ENCODE measurements at regions not wholly inside any gene's neighbourhood (a gene's known extent, or its start where the extent isn't known, plus 50 kb on each side); places are given as distances from the start of the nearest gene placed in this dataset.

GRCh38 chr10:83673316-83673715 lies 466.0 kb upstream of the GHITM start:
- TF ChIP-seq CTCF (IDR thresholded peaks at IDR 0.05; ENCODE audit: control extremely low read depth in 1 of 3, insufficient read depth in 1 of 3, low read depth in 1 of 3, low read length in 3 of 3) = no peak
- no peak for TF ChIP-seq EP300 (IDR thresholded peaks at IDR 0.05; ENCODE audit: borderline replicate concordance in 1 of 2, low read depth in 2 of 2, low read length in 2 of 2)
- no peak for TF ChIP-seq POLR2A (IDR thresholded peaks at IDR 0.05; ENCODE audit: control extremely low read depth in 1 of 2, low read depth in 2 of 2, low read length in 2 of 2)
- TF ChIP-seq POLR2AphosphoS5 (IDR thresholded peaks at IDR 0.05; ENCODE audit: low read depth, low read length) = no peak
- no peak for TF ChIP-seq CHD2 (IDR thresholded peaks at IDR 0.05; ENCODE audit: low read length)
- TF ChIP-seq EZH2 (IDR thresholded peaks at IDR 0.05; ENCODE audit: low read depth, low read length, severe bottlenecking) = no peak
- no peak for TF ChIP-seq TAF1 (IDR thresholded peaks at IDR 0.05; ENCODE audit: low read depth, low read length)
- no peak for TF ChIP-seq ZNF274 (IDR thresholded peaks at IDR 0.05; ENCODE audit: borderline replicate concordance, extremely low read depth, low read length)
- TF ChIP-seq MAX (IDR thresholded peaks at IDR 0.05) = no peak
- no peak for TF ChIP-seq SIX5 (IDR thresholded peaks at IDR 0.05; ENCODE audit: low read depth, low read length)
- TF ChIP-seq YY1 (IDR thresholded peaks at IDR 0.05; ENCODE audit: low read depth, low read length) = no peak
